Endothelial cell of umbilical vein (primary cell): ENCODE measurements at regions not wholly inside any gene's neighbourhood (a gene's known extent, or its start where the extent isn't known, plus 50 kb on each side); places are given as distances from the start of the nearest gene placed in this dataset.

Experiments
- BruUV-seq: library from RNA; stranded (reverse); fragments of 400-500 nt; replicated peaks from 2 replicates; lab custom pipeline; 2021; lab: Mats Ljungman, UMichigan
- CTCF ChIA-PET: fragments of 300-600, 350-600 bp; sonication (Branson Sonifier 250); formaldehyde crosslinking; loops from one replicate; lab custom pipeline; 2021; ENCODE audit warnings: antibody characterized with exemption, inconsistent platforms; lab: Charles Lee
- POLR2A ChIA-PET: fragments of 300-600, 350-600 bp; sonication (Branson Sonifier 250); formaldehyde crosslinking; loops from one replicate; lab custom pipeline; 2021; ENCODE audit warnings: antibody characterized with exemption, inconsistent platforms; lab: Charles Lee
- DNase-seq: peaks from one replicate; pipeline ENCODE4 v3.0.0-alpha.2; 2011; ENCODE audit warnings: low read depth, low spot score
- FAIRE-seq: peaks from 2 replicates; lab custom pipeline; 2011; peaks lifted over from hg19 to GRCh38; lab: Jason Lieb, UNC
- H2AFZ ChIP-seq: 2 replicates; pipeline ENCODE4 v1.6.0; 2012; ENCODE audit warnings: low read depth, low read length, control low read depth, inconsistent platforms
- H3K27ac ChIP-seq: 2 replicates; pipeline ENCODE4 v1.5.1; 2011; ENCODE audit warnings: low read depth, mild to moderate bottlenecking, control low read depth, low read length, moderate library complexity; ENCODE audit not compliant: insufficient read depth
- H3K27me3 ChIP-seq, 2 experiments: 2 replicates each; pipeline versions ENCODE4 v1.6.0 to v1.6.1; 2011; ENCODE audit warnings: low read length in 2 of 2, mixed read lengths in 1 of 2; ENCODE audit not compliant: control insufficient read depth in 2 of 2, insufficient read depth in 2 of 2
- H3K36me3 ChIP-seq, 2 experiments: 2 replicates in 1 of 2; 3 replicates in 1 of 2; pipeline ENCODE4 v1.5.1; 2011; ENCODE audit warnings: low read length in 2 of 2, mild to moderate bottlenecking in 1 of 2, moderate library complexity in 1 of 2; ENCODE audit not compliant: control insufficient read depth in 2 of 2, insufficient read depth in 2 of 2; ENCODE audit errors: extremely low read depth in 1 of 2
- H3K4me1 ChIP-seq: 3 replicates; pipeline ENCODE4 v1.5.1; 2011; ENCODE audit warnings: mild to moderate bottlenecking, low read length; ENCODE audit not compliant: control insufficient read depth, insufficient read depth; ENCODE audit errors: extremely low read depth
- H3K4me2 ChIP-seq: 2 replicates; pipeline ENCODE4 v1.6.1; 2011; ENCODE audit warnings: low read length, control low read depth, mixed read lengths; ENCODE audit not compliant: insufficient read depth
- H3K4me3 ChIP-seq, 3 experiments: fragments of 200-600 bp in 1 of 3; sonication (generic), shearing (Covaris generic) in 1 of 3; replicated peaks in 1 of 3; 2 replicates each; pipeline ENCODE4 v1.5.1; 2011 to 2016; ENCODE audit warnings: control low read depth in 3 of 3, low read length in 3 of 3, mild to moderate bottlenecking in 2 of 3, inconsistent platforms in 1 of 3, low read depth in 1 of 3, moderate library complexity in 1 of 3; ENCODE audit not compliant: insufficient read depth in 1 of 3
- H3K79me2 ChIP-seq: 2 replicates; pipeline ENCODE4 v1.6.0; 2012; ENCODE audit warnings: low read length, inconsistent platforms; ENCODE audit not compliant: control insufficient read depth, insufficient read depth
- H3K9ac ChIP-seq: replicated peaks from 2 replicates; pipeline ENCODE3; 2011; ENCODE audit warnings: low read length, control low read depth; ENCODE audit not compliant: insufficient read depth; ENCODE audit errors: extremely low read depth
- H3K9me1 ChIP-seq: replicated peaks from 3 replicates; pipeline ENCODE4 v1.6.0; 2011; ENCODE audit warnings: mild to moderate bottlenecking, low read length; ENCODE audit not compliant: control insufficient read depth, insufficient read depth; ENCODE audit errors: extremely low read depth
- H3K9me3 ChIP-seq: replicated peaks from 2 replicates; pipeline ENCODE4 v1.5.1; 2012; ENCODE audit warnings: low read length, inconsistent platforms; ENCODE audit not compliant: control insufficient read depth, insufficient read depth
- H4K20me1 ChIP-seq: replicated peaks from 2 replicates; pipeline ENCODE3; 2011; ENCODE audit warnings: mild to moderate bottlenecking, low read length; ENCODE audit not compliant: control insufficient read depth, insufficient read depth; ENCODE audit errors: extremely low read depth
- EZH2 ChIP-seq: IDR thresholded peaks from 2 replicates; pipeline ENCODE4 v1.6.1; 2012; ENCODE audit warnings: borderline replicate concordance, low read depth, mild to moderate bottlenecking, moderate library complexity, low read length, inconsistent platforms; ENCODE audit not compliant: severe bottlenecking
- GATA2 ChIP-seq: IDR thresholded peaks from 2 replicates; pipeline ENCODE4 v1.7.0; 2011; ENCODE audit warnings: low read depth, mild to moderate bottlenecking, moderate library complexity, mixed read lengths, low read length; ENCODE audit not compliant: insufficient read length, insufficient read depth
- MYC ChIP-seq: IDR thresholded peaks from one replicate; pipeline ENCODE4 v1.6.1; 2011; ENCODE audit warnings: mild to moderate bottlenecking, low read depth, low read length
- POLR2AphosphoS5 ChIP-seq: IDR thresholded peaks from 2 replicates; pipeline ENCODE4 v1.6.1; 2012; ENCODE audit warnings: low read depth, mild to moderate bottlenecking, control low read depth, low read length, moderate library complexity; ENCODE audit not compliant: insufficient read depth
- dilution Hi-C: fragments of 300-500 bp; cut with MboI; formaldehyde crosslinking; loops from one replicate; pipeline ENCODE4 v1.15.0; 2019; ENCODE audit warnings: low sequenced_read_pairs; ENCODE audit not compliant: extremely low pct_ligation_motif_present
- intact Hi-C: fragments of 100-400 bp; cut with micrococcal nuclease; formaldehyde crosslinking; loops from one replicate; pipeline ENCODE4 v1.10.0; 2022
- TF ChIP-seq, protein P1 (sequence below), 2 donors: IDR thresholded peaks; 1 replicate in 1 of 2; 2 replicates in 1 of 2; pipeline ENCODE4 v1.5.1; 2011; ENCODE audit warnings: low read length in 2 of 2, mild to moderate bottlenecking in 2 of 2, moderate library complexity in 2 of 2, control low read depth in 1 of 2, inconsistent platforms in 1 of 2, low read depth in 1 of 2; ENCODE audit not compliant: insufficient read depth in 1 of 2; ENCODE audit errors: extremely low read depth in 1 of 2
- TF ChIP-seq, protein P2 (sequence below): IDR thresholded peaks from 2 replicates; pipeline ENCODE4 v1.6.1; 2011; ENCODE audit not compliant: insufficient read depth, insufficient read length

DNA sequence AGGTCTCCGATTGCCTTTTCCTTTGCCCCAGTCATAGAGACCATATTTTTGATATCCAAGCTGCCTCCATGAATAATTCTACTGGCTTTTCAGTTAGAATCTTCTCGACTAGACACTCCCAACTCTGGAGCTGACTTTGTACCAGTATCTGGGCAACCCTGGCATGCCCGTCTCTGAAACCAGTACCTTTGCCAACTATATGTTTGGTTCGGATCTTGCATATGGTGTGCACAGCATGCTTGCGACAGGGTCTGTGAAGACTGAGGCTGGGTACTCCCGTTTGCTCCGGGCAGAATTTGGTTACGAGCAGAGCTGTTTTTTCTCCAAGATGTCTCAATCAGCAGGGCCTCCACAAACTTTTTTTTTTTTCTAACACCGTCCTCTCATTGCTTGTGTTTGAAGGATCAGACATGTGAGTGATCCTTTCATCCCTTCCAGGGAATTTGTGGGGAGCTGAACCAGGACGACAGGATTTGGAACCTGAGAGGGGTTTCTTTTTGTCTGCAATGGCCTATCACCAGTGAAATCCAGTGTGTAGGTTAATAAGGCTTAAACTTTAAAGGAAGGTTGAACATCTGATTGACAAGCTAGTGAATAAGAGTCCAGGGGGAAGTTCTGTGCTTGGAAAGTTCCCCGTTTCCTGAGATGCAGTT lies 322.3 kb downstream of the MYCN start:
- dilution Hi-C loops: no loop called here
- H3K4me3 ChIP-seq: no peak overlapping the region
- H3K27ac ChIP-seq: no peak overlapping the region
- intact Hi-C loops: no loop called here
- ChIA-PET CTCF (no interaction called here), POLR2A (no interaction called here)
- no peaks in the 10 kb centered on the region for H3K27me3 ChIP-seq
- no peaks in the 10 kb centered on the region for H4K20me1 ChIP-seq
- H3K4me1 ChIP-seq: no peaks in the 10 kb centered on the region
- BruUV-seq: no TSS peak
- FAIRE-seq (no peak), DNase-seq (no peak)
- H3K9me3 ChIP-seq: no peaks in the 10 kb centered on the region
- no peak overlapping the region for H3K9ac ChIP-seq
- TF ChIP-seq, protein P1, sequence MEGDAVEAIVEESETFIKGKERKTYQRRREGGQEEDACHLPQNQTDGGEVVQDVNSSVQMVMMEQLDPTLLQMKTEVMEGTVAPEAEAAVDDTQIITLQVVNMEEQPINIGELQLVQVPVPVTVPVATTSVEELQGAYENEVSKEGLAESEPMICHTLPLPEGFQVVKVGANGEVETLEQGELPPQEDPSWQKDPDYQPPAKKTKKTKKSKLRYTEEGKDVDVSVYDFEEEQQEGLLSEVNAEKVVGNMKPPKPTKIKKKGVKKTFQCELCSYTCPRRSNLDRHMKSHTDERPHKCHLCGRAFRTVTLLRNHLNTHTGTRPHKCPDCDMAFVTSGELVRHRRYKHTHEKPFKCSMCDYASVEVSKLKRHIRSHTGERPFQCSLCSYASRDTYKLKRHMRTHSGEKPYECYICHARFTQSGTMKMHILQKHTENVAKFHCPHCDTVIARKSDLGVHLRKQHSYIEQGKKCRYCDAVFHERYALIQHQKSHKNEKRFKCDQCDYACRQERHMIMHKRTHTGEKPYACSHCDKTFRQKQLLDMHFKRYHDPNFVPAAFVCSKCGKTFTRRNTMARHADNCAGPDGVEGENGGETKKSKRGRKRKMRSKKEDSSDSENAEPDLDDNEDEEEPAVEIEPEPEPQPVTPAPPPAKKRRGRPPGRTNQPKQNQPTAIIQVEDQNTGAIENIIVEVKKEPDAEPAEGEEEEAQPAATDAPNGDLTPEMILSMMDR (IDR thresholded peaks at IDR 0.05; ENCODE audit: extremely low read depth in 1 of 2, insufficient read depth in 1 of 2, low read depth in 1 of 2, low read length in 2 of 2): no peak
- TF ChIP-seq POLR2AphosphoS5 (no peak), EZH2 (no peak), MYC (no peak), GATA2 (no peak)
- TF ChIP-seq, protein P2, sequence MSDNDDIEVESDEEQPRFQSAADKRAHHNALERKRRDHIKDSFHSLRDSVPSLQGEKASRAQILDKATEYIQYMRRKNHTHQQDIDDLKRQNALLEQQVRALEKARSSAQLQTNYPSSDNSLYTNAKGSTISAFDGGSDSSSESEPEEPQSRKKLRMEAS: no peak
- H2AFZ ChIP-seq: no peak overlapping the region
- H3K9me1 ChIP-seq: no peaks in the 10 kb centered on the region
- no peak overlapping the region for H3K4me2 ChIP-seq
- no peaks in the 10 kb centered on the region for H3K79me2 ChIP-seq
- no peaks in the 10 kb centered on the region for H3K36me3 ChIP-seq
